Esophagus squamous epithelium (tissue), 4 donors: ENCODE measurements at regions not wholly inside any gene's neighbourhood (a gene's known extent, or its start where the extent isn't known, plus 50 kb on each side); places are given as distances from the start of the nearest gene placed in this dataset.

Source experiments
- POLR2A ChIP-seq, 4 donors: fragments of 450-650 bp; IDR thresholded peaks; one replicate each; pipeline ENCODE4 v1.6.1; 2017; ENCODE audit warnings: antibody characterized with exemption in 4 of 4, mild to moderate bottlenecking in 4 of 4, moderate library complexity in 3 of 4
- TF ChIP-seq, protein P1 (sequence below), 6 experiments: fragments of 450-650 bp in 4 of 6; fragments of 200-600 bp in 2 of 6; sonication (generic) in 2 of 6; IDR thresholded peaks; one replicate each; pipeline ENCODE4 v1.5.1; 2016 to 2019; ENCODE audit warnings: antibody characterized with exemption in 6 of 6, mild to moderate bottlenecking in 4 of 6, moderate library complexity in 4 of 6

- TF ChIP-seq, protein P1, sequence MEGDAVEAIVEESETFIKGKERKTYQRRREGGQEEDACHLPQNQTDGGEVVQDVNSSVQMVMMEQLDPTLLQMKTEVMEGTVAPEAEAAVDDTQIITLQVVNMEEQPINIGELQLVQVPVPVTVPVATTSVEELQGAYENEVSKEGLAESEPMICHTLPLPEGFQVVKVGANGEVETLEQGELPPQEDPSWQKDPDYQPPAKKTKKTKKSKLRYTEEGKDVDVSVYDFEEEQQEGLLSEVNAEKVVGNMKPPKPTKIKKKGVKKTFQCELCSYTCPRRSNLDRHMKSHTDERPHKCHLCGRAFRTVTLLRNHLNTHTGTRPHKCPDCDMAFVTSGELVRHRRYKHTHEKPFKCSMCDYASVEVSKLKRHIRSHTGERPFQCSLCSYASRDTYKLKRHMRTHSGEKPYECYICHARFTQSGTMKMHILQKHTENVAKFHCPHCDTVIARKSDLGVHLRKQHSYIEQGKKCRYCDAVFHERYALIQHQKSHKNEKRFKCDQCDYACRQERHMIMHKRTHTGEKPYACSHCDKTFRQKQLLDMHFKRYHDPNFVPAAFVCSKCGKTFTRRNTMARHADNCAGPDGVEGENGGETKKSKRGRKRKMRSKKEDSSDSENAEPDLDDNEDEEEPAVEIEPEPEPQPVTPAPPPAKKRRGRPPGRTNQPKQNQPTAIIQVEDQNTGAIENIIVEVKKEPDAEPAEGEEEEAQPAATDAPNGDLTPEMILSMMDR (IDR thresholded peaks at IDR 0.05), result no peak
- TF ChIP-seq POLR2A (IDR thresholded peaks at IDR 0.05), result no peak
These were observed 781.9 kb downstream of the MRPL39 start for GRCh38 chr21:24825348-24825747.
